GM19240 (cell line): ENCODE measurements at regions not wholly inside any gene's neighbourhood (a gene's known extent, or its start where the extent isn't known, plus 50 kb on each side); places are given as distances from the start of the nearest gene placed in this dataset.
"Not testable (repeated sequence)": the region's sequence is repeated elsewhere in the genome, so short reads cannot be mapped to it uniquely, and the experiment has no call there.

ENCODE experiments used
- DNase-seq: peaks from one replicate; pipeline ENCODE4 v3.0.0; 2011; ENCODE audit warnings: low spot score; ENCODE audit not compliant: insufficient read length

GRCh38 chr12:131213896-131214442, 260.3 kb downstream of the ADGRD1 start:
- DNase-seq, result no peak

GRCh38 chr12:131214936-131215335, 261.2 kb downstream of the ADGRD1 start:
- not testable (repeated sequence) for DNase-seq

- not testable (repeated sequence) for DNase-seq
These were observed 262.9 kb downstream of the ADGRD1 start for GRCh38 chr12:131216587-131216986.

GRCh38 chr12:131217024-131217586, 263.4 kb downstream of the ADGRD1 start:
- DNase-seq, result no peak

GRCh38 chr12:131218026-131218922, 264.6 kb downstream of the ADGRD1 start:
- DNase-seq, result no peak

- DNase-seq, result no peak
These were observed 265.4 kb downstream of the ADGRD1 start for GRCh38 chr12:131218923-131219669.

- no peak for DNase-seq
These were observed 266.1 kb downstream of the ADGRD1 start for GRCh38 chr12:131219670-131220330.

- DNase-seq, result no peak
These were observed 266.6 kb downstream of the ADGRD1 start for GRCh38 chr12:131220331-131220685.

- no peak for DNase-seq
These were observed 267.6 kb downstream of the ADGRD1 start for GRCh38 chr12:131221061-131221956.

GRCh38 chr12:131221957-131222328, 268.2 kb downstream of the ADGRD1 start:
- no peak for DNase-seq

- DNase-seq, result no peak
These were observed 268.8 kb downstream of the ADGRD1 start for GRCh38 chr12:131222329-131223139.

GRCh38 chr12:131223171-131223761, 269.6 kb downstream of the ADGRD1 start:
- no peak for DNase-seq

GRCh38 chr12:131223791-131224225, 270.1 kb downstream of the ADGRD1 start:
- DNase-seq, result no peak

- not testable (repeated sequence) for DNase-seq
These were observed 270.7 kb downstream of the ADGRD1 start for GRCh38 chr12:131224226-131225065.

- DNase-seq, result not testable (repeated sequence)
These were observed 271.3 kb downstream of the ADGRD1 start for GRCh38 chr12:131225066-131225380.

GRCh38 chr12:131226345-131227265, 272.9 kb downstream of the ADGRD1 start:
- no peak for DNase-seq

GRCh38 chr12:131227641-131228040, 273.9 kb downstream of the ADGRD1 start:
- not testable (repeated sequence) for DNase-seq
